Activated T-cell treated with anti-CD3 and anti-CD28 coated beads for 1 hour (primary cell): ENCODE measurements at regions not wholly inside any gene's neighbourhood (a gene's known extent, or its start where the extent isn't known, plus 50 kb on each side); places are given as distances from the start of the nearest gene placed in this dataset.

ENCODE experiments used
- DNase-seq: peaks from one replicate; pipeline ENCODE4 v3.0.0-alpha.2; 2020; ENCODE audit warnings: low read depth

- DNase-seq: no peak
Measured at GRCh38 chr2:234676783-234677450, 180.0 kb upstream of the ARL4C start.

- DNase-seq: no peak
Measured at GRCh38 chr2:234676109-234676782, 179.4 kb upstream of the ARL4C start.

- no peak for DNase-seq
Measured at GRCh38 chr2:234674781-234675201, 177.9 kb upstream of the ARL4C start.

GRCh38 chr2:234673961-234674759 lies 177.3 kb upstream of the ARL4C start:
- DNase-seq: no peak

GRCh38 chr2:234673501-234673900 lies 176.6 kb upstream of the ARL4C start:
- DNase-seq: no peak

GRCh38 chr2:234672498-234673150 lies 175.7 kb upstream of the ARL4C start:
- no peak for DNase-seq

GRCh38 chr2:234671716-234672115 lies 174.8 kb upstream of the ARL4C start:
- DNase-seq: no peak

- no peak for DNase-seq
Measured at GRCh38 chr2:234671231-234671630, 174.3 kb upstream of the ARL4C start.

- DNase-seq: no peak
Measured at GRCh38 chr2:234670806-234671205, 173.9 kb upstream of the ARL4C start.

- no peak for DNase-seq
Measured at GRCh38 chr2:234670052-234670451, 173.2 kb upstream of the ARL4C start.

- no peak for DNase-seq
Measured at GRCh38 chr2:234669621-234670020, 172.7 kb upstream of the ARL4C start.

GRCh38 chr2:234669001-234669400 lies 172.1 kb upstream of the ARL4C start:
- no peak for DNase-seq

GRCh38 chr2:234666911-234667310 lies 170.0 kb upstream of the ARL4C start:
- no peak for DNase-seq

- DNase-seq: no peak
Measured at GRCh38 chr2:234665304-234665703, 168.4 kb upstream of the ARL4C start.

- DNase-seq: no peak
Measured at GRCh38 chr2:234661849-234662248, 165.0 kb upstream of the ARL4C start.

GRCh38 chr2:234661175-234661574 lies 164.3 kb upstream of the ARL4C start:
- no peak for DNase-seq

GRCh38 chr2:234655706-234656105 lies 158.8 kb upstream of the ARL4C start:
- DNase-seq: no peak

GRCh38 chr2:234650911-234651310 lies 154.0 kb upstream of the ARL4C start:
- no peak for DNase-seq

GRCh38 chr2:234649951-234650350 lies 153.1 kb upstream of the ARL4C start:
- no peak for DNase-seq

GRCh38 chr2:234643407-234643806 lies 146.5 kb upstream of the ARL4C start:
- no peak for DNase-seq

GRCh38 chr2:234641086-234641485 lies 144.2 kb upstream of the ARL4C start:
- DNase-seq: no peak

GRCh38 chr2:234640657-234641056 lies 143.8 kb upstream of the ARL4C start:
- no peak for DNase-seq

GRCh38 chr2:234638966-234639365 lies 142.1 kb upstream of the ARL4C start:
- no peak for DNase-seq
